GM12801 (cell line): ENCODE measurements at regions not wholly inside any gene's neighbourhood (a gene's known extent, or its start where the extent isn't known, plus 50 kb on each side); places are given as distances from the start of the nearest gene placed in this dataset.

ENCODE experiments used
- CTCF ChIP-seq: IDR thresholded peaks from one replicate; pipeline ENCODE4 v1.5.1; 2011; ENCODE audit warnings: control low read depth; ENCODE audit not compliant: insufficient read length; ENCODE audit errors: extremely low read depth

GRCh38 chr2:59206361-59206760 is 965.2 kb upstream of the FANCL start:
- TF ChIP-seq CTCF = no peak

- TF ChIP-seq CTCF = no peak
These were observed 962.9 kb upstream of the FANCL start for GRCh38 chr2:59204040-59204439.

GRCh38 chr2:59196491-59196890 is 955.4 kb upstream of the FANCL start:
- TF ChIP-seq CTCF = no peak

GRCh38 chr2:59195851-59196250 is 954.7 kb upstream of the FANCL start:
- no peak for TF ChIP-seq CTCF

GRCh38 chr2:59191781-59192180 is 950.7 kb upstream of the FANCL start:
- TF ChIP-seq CTCF = no peak

GRCh38 chr2:59190518-59190917 is 949.4 kb upstream of the FANCL start:
- no peak for TF ChIP-seq CTCF

GRCh38 chr2:59184276-59185020 is 943.3 kb upstream of the FANCL start:
- TF ChIP-seq CTCF = no peak

- no peak for TF ChIP-seq CTCF
These were observed 941.9 kb upstream of the FANCL start for GRCh38 chr2:59183070-59183469.
